Stimulated activated CD4-positive, alpha-beta T cell treated with anti-CD3 and anti-CD28 coated beads, Interleukin-15, amount 100 ng/mL, for 24 hours (primary cell): ENCODE measurements at regions not wholly inside any gene's neighbourhood (a gene's known extent, or its start where the extent isn't known, plus 50 kb on each side); places are given as distances from the start of the nearest gene placed in this dataset.
"Not testable (repeated sequence)": the region's sequence is repeated elsewhere in the genome, so short reads cannot be mapped to it uniquely, and the experiment has no call there.

Experiments used
- DNase-seq: peaks from one replicate; pipeline ENCODE4 v3.0.0-alpha.2; 2020

DNA sequence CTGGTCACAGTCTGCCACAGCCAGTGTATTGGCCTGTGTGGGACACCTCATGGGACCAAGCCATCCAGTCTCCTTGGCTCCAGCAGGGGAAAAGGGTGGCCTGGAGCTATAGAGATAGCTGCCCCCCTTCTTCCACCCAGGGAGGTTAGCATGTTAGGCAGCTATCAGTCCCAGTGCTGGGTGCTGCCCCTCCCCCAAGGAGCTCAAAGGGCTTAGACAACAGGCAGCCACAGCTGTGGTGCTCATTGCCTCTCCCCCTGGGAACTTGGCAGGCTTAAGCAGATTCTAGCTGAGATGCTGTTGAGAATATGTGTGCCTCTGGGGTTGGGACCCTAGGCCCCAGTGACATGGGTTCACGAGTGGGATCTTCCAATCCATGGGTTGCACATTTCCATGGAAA, 226.0 kb upstream of the PTGER4 start:
- DNase-seq, result no peak

DNA sequence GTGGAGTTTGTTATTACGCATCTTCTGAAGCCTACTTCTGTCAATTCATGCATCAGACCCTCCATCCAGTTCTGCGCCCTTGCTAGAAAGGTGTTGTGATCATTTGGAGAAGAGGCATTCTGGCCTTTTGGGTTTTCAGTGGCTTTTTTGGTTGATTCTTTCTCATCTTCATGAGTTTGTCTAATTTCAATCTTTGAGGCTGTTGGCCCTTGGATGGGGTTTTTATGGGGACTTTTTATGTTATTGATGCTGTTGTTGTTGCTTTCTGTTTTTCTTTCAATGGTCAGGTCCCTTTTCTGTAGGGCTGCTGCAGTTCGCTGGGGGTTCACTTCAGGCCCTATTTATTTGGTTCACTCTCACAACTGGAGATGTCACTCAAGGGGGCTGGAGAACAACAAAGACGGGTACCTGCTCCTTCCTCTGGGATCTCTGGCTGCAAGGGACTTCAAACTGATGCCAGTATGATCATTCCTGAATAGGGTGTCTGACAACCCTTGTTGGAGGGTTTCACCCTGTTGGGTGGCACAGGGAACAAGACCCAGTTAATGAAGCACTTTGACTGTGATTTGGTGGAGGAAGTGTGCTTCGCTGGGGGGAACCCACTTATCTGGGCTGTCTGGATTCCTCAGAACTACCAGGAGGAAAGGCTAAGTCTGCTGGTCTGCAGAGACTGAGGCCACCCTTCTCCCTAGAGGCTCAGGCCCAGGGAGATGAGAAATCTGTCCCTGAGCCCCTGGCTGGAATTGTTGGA, 226.7 kb upstream of the PTGER4 start:
- no peak for DNase-seq

DNA sequence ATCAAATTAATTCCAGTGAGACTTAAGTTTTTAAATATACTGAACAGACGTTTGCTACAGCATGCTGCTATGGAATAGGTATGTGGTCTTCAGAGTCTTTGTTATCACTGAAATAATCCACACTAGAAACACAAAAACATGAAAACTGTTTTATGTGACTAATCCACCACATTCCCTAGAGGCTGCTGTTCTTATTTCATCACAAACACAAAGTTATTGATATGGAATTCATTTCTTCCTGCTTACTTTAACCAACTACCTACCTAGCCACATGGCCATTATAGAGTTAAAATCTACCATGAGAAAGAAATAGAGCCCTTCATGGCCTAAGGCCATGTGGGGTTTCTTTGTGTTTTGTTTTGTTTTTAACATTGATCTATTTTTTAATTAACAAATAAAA, 232.3 kb upstream of the PTGER4 start:
- DNase-seq, result no peak

DNA sequence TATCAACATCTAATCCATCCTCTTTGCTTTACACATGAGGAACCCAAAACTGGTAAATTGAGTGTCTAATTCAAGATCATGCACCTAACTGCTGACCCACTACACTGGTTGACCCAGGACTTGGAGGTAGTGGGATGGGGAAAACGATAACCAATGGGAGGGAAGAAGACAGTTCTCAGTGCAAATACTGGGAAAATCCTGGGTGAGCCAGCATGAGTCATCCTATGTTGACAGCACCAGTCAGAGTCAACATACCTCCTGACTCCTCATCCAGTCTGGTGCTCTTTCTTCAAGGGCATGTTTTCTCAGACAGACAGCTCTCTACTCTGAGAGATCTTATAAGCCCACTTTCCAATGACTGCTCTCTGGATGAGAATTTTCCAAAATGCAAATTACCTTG, 232.8 kb upstream of the PTGER4 start:
- no peak for DNase-seq

DNA sequence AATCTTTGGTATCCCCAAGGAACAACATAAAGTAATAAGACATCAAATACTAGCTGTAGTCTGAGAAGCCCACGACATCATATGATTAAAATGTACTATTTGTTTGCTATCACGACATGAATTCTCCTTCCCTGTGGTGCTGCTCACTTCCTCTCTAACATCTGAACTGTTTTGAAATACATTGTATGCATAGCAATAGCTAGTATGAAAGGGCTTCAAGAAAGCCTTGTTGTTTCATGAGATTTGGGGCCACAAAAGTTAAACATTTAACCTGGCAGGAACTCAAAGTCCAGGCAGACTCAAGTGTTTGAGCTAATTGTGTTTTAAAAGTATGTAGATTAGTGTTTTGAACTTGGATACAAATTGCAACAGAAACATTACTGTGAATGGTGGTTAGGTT, 237.4 kb upstream of the PTGER4 start:
- DNase-seq, result no peak

DNA sequence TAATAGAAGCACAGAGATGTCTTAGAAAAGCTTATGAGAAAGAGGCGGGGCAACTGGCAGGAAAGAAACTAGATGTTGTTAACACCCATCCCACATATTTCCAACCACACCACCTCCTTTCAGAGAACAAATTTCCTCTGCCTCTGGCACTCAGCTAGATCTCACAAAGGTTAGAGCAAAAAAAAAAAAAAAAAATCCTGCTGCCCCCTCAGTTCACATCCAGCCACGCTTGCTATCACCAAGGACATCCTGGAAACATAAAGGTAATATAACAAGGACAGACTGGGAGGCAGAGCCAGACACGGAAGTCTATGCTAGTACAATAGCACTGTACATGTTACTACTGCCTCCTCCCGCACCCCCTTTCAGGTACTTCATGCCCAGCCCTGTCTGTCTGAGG, 238.0 kb upstream of the PTGER4 start:
- peak; percentile 69 for DNase-seq

DNA sequence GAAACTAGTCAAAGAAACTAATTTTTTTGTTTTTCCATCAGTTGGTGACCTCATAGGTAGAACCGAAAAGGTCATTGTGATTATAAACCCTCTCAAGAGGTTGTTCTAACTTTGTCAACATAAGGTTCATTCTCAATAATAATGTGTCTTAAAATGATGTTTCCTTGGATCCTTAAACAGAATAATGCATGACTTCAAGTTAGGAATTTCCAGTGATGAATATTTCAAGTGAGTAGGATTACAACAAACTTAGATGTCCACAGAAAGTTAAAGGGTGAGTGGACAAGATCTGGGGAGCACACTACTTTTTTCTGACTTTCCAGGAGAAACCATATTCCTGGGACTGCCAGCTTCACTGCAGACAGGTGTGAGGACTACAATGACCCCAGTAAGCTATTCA, 239.0 kb upstream of the PTGER4 start:
- DNase-seq, result no peak

DNA sequence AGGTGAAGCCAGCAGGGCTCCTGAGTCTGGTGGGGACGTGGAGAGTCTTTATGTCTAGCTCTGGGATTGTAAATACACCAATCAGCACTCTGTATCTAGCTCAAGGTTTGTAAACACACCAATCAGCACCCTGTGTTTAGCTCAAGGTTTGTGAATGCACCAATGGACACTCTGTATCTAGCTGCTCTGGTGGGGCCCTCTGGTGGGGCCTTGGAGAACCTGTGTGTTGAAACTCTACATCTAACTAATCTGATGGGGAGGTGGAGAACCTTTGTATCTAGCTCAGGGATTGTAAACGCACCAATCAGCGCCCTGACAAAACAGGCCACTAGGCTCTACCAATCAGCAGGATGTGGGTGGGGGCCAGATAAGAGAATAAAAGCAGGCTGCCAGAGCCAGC, 240.6 kb upstream of the PTGER4 start:
- DNase-seq, result peak; percentile 34

DNA sequence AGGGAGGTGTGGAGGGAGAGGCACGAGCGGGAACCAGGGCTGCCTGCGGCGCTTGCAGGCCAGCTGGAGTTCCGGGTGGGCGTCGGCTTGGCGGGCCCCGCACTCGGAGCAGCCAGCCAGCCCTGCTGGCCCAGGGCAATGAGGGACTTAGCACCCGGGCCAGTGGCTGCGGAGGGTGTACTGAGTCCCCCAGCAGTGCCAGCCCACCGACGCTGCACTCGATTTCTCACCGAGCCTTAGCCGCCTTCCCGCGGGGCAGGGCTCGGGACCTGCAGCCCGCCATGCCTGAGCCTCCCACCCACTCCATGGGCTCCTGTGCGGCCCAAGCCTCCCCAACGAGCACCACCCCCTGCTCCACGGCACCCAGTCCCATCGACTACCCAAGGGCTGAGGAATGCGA, 241.1 kb upstream of the PTGER4 start:
- not testable (repeated sequence) for DNase-seq

DNA sequence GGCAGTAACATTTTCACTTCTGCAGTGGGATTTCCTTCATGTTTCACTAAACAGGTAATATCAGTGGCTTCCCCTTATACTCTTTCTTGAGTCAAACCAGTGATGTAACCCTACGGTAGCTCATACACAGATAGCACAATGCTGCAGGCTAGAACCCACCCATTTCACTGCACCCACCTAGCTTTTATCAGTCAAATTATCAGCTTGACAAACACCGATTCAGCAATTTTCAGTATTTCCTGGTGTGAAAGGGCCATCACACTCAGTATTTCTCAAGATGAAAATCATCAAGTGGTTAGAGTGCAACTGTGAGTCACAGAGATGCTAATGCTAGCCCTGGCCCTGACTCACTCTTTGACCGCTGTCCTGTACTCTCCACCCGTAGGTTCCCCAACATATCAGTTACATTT, 242.3 kb upstream of the PTGER4 start:
- DNase-seq, result peak; percentile 66

DNA sequence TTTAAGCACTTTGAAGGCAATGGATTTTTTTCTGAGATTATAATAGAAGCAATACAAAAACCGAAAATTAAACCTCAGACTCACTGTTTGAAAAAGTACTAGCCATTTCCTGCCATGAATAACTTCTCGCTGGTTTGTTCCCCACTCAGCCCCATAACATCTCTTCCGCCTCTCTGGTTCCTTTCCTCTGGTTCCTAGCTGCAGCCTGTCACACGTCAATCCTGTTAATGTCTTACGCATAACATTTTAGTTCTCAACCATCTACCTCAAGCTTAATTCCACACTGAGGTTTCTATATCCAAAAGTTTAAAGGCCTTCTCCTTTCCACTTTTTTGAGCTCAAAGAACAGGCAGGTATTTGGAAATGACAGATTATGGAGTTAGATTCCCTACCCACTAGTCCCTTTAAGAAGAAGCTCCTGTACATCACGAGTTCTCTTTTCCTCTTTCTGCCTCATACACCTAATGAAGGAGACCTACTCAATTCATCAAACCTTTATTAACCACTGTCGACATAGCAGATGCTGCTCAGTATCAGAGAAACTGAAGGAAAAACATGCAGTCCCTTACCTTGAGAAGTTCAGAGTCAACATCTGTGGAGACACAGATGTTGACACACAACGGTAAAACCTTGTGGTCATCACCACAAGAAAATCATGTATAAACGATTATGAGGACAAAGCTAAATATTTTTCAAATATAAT, 243.0 kb upstream of the PTGER4 start:
- peak; percentile 55 for DNase-seq

DNA sequence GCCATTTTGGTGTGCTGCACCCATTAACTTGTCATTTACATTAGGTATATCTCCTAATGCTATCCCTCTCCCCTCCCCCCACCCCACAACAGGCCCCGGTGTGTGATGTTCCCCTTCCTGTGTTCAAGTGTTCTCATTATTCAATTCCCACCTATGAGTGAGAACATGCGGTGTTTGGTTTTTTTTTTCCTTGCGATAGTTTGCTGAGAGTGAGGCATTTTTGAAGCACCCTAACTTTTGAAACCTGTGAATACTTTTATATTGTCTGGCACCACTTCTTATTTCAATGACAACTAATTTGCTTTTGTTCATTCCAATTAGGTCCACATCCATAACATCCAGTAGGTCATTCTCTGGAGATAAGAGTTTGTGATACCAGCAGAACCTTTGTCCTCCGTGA, 244.0 kb upstream of the PTGER4 start:
- not testable (repeated sequence) for DNase-seq

DNA sequence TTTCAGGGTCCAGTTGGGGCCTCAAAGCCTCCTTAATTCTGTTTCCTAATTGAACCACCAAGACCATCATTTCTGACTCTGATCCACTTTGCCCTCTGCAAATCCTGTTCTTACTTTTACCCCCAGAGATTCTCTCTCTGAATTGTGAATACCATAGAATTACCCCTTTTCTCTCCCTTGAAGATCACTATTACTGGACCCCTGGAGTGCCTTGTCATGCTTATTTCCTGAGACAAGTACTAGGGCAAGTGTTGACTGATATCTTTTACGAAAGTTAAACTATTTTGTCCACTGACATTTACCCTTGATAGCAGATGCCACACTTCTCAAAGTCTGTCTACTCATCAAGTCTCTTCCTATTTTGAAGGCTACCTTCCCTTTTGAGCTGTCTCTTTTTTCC, 246.9 kb upstream of the PTGER4 start:
- no peak for DNase-seq

DNA sequence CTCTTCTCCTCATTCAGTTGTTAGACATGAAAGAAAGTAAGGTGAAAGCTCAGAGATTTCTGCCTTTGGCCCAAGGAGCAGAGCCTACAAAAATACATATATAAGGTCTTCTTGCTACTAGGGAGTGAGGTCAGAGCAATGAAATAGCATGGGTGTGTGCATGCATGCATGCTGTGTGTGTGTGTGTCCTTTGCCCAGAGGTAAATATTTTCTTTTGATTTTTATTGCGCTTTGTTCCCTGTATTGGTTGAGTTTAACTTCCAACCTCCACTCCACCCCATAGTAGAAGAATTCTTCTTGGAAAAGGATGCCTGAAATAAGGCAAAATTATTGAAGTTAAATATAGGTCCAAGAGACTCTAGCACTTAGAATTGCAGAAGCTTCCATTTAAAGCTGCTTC, 248.0 kb upstream of the PTGER4 start:
- no peak for DNase-seq

DNA sequence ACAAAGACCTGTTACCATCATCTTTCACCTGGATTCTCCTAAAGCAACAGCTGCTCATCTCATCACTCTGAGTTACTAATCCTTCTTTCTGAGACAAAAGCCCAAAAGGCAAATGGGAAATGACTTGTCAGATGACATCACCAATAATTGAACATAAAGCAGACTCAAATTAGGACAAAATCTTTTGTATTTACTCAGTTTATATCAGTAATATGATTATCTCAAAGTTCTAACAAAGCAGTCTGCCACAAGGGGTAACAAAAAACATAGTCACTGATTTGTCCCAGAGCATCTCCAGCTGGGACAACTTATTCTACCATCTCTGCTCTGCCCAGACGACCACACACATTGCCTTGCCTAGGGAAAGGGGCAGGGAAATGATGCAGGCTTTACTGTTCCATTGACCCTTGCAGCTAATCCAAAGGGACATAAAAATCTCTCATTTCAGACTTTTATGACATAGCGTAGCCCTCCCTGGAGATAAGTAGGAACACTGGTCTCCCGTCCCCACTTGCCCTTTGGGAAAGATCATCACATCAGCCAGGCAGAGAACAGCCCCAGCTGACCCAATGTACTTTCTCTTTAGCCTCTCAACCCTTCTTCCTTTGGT, 249.5 kb upstream of the PTGER4 start:
- DNase-seq, result no peak

DNA sequence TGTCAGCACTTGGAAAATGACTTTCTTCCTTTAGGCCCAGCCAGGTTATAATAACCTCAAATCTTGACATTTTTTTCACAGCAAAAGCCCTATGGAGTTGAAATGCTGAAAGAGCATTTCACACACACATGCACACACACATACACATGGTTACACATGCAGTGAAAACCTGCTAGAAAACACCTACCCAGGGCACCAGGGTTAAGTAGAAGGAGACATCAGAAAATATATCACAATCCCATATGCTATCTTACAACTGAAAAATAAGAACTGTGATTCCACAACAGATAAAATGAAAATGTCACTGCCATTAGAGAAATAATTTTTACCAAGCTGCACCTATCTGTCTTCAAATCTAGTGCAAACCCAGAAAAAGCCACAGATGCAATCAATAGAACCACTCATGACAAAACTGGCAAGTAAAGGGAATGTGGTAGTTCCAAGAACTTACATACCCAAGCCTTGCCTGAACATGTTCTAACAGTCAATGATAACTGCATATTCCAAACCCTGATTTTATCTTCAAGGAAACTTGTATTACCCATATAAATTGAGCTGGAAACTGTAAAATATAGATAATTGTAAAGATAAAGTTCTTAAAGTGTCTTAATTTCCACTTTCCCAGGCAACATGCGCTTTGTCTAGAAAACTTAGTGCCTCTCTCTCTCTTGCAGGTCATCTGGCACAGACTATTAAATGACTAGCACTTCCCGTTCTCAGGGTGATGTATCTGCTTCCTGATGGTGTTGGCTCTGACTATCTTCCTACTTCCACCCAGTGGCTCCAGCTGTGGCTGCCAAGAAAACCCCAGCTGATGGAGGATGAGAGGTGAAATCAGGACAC, 250.2 kb upstream of the PTGER4 start:
- no peak for DNase-seq

DNA sequence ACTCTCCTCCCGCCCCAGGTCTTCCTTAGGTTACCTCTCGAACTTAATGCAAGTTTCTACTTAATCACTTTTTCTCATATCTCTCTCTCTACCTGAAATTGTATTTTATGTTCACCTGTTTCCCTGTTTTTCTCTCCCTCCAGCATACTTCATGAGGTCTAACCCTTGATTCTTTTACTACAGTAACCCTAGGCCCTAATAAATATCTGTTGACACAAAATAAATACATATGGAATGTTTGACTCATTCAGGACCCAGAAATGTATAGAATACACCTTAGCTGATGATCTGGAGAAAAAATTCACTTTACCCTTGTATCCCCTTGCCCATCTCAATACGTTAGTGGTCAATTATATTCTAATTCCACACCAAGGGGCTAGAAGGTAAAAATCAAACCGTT, 250.9 kb upstream of the PTGER4 start:
- DNase-seq, result no peak

DNA sequence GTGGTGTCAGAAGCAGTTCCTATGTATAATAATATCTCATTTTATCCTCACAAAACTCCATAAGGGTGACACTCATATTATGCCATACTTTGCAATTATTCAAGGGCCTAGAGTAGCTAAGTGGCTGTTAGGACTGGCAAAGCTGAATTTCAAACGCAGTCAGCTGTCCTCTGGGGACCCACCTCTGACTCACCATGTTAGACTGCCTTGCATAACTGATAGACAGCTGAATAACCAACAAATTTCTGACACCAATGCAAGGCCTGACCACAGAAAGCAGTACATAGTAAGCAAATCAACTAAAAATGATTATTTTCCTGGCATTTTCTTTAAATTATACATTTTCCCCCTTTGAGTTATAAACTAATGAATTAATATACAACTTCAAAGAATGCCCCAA, 251.6 kb upstream of the PTGER4 start:
- DNase-seq, result no peak

DNA sequence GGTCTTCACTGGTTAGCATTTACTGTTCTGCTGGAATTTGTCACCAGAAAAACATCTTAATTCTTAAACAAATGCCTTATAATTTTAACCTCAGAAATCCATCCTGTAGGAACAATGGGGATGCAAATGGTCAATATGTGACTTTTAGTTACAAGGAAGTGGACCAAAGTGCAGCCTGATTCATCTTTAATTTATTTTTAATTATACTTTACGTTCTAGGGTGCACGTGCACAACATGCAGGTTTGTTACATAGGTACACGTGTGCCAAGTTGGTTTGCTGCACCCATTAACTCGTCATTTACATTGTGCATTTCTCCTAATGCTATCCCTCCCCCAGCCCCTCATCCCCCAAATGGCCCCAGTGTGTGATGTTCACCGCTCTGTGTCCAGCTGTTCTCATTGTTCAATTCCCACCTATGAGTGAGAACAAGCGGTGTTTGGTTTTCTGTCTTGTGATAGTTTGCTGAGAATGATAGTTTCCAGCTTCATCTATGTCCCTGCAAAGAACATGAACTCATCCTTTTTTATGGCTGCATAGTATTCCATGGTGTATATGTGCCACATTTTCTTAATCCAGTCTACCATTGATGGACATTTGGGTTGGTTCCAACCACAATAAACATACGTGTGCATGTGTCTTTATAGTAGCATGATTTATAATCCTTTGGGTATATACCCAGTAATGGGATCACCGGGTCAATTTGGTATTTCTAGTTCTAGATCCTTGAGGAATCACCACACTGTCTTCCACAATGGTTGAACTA, 262.5 kb upstream of the PTGER4 start:
- DNase-seq, result not testable (repeated sequence)

DNA sequence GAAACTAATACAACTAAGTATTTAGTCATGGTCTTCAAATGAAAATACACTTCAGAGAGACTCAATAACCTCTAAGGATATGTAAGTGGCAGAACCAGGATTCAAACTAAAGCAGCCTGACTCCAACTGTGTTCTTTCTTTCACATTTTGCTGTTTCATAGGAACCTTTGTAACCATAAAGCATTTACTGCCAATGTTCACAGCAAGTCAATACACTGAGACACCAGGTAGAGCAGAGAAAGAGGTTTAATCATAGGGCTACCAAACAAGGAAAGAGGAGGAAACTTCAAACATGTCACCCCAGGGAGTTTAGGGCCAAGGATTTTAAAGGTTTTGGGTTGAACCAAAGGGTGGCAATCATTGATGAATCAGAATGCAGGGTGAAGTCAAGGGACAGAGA, 263.1 kb upstream of the PTGER4 start:
- DNase-seq, result no peak

DNA sequence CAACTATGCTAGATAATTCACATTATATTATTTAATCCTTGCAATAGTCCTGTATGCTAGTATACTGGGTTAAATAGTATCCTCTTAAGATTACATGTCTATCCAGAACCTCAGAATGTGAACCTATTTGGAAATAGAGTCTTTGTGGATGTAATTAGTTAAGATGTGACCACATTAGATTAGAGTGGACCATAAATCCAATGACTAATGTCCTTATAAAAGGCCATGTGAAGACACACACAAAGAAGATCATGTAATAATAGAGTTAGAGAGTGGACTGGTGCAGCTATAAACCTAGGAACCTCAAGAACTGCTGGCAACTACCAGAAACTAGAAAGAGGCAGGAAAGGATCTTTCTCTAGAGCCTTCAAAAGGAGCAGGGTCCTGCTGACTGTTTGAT, 263.6 kb upstream of the PTGER4 start:
- DNase-seq, result no peak

DNA sequence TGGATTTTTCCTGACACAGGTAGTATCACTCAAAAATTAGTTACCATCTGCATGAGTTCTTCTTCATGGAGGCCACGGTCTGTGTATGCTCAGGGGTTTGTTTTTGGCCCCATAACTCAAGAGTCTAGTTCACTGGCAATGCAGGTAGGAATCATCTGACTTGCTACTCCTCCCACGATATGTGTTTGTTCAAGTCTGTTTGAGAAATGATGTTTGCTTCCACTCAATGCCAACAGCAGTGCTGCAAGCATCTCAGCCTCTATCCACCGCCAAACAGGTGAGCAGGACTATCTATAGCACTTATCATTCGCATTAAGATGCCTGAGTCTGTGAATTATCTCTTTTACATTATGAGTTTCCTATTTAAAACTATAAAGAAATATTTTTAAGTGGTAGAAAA, 264.8 kb upstream of the PTGER4 start:
- no peak for DNase-seq

DNA sequence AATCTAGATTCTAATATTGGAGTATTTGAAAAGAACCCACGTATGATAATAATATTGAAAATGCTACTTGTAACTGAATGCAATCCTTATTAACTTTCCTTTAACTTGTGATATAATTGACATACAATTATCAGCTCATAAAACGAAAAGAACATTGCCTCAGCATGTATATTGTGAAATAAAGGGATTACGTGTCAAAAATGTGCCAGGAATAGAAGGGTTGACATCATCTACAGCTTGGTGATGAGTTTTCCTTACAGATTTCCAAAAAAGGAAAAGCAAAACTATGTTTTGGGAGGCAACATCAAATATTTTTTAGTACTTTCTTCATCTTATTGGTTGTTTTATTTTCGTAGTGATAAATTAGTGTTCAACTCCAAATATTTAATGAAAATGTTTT, 266.0 kb upstream of the PTGER4 start:
- no peak for DNase-seq
